SHP77 (cell line): ENCODE measurements at regions not wholly inside any gene's neighbourhood (a gene's known extent, or its start where the extent isn't known, plus 50 kb on each side); places are given as distances from the start of the nearest gene placed in this dataset.
A peak's percentile ranks its signal among the peaks of the same experiment; 100 is the strongest.

Source experiments
- DNase-seq, 2 experiments: peaks; one replicate each; lab custom pipeline; 2025; lab: John Stamatoyannopoulos, UW

DNA sequence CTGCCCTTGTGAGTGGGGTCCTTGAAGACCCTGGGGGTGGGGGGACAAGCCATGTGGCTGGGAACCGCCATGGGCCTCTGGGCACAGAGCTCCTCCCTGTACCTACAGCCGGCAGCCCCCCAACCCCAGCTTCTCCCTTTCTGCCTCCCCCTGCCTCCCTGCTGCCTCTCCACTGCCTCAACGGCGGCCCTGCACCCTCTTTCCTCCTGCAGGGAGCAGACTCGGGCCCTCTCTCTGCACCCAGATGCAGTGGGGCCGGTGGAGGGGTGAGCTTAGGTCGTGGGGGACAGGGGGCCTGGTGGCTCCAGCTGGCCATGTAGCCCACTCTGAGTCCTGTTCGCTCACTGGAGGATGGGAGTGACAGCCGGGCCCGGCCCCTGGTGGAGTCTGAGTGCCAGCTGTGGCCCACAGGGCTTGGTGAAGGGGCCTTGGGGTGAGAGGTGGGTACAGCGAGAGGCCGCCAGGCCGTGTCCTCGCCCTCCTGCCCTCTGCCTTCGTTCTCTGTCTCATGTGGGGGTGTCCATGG lies 139.3 kb upstream of the COL5A1 start:
- DNase-seq: no peak

DNA sequence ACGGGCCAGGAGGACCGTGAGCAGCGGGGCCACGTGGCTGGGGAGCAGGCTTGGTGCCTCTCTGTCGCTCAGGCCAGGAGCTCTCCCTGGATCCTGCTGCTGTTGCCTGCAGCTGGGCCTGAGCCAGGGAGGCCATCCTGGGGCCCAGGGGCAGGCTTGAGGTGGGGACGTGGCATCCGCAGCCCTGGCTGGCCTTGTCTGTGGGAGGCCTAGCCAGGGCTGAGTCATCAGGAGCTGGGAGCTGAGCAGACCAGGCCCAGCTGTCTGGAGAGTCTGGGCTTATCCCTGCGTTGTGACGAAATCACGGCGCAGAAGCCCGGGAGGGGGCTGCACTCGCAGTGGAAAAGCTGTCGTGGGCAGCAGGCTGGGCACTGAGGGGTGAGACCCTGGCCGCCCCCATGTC lies 138.8 kb upstream of the COL5A1 start:
- DNase-seq: peak in 1 of 2 experiments; percentile 24

DNA sequence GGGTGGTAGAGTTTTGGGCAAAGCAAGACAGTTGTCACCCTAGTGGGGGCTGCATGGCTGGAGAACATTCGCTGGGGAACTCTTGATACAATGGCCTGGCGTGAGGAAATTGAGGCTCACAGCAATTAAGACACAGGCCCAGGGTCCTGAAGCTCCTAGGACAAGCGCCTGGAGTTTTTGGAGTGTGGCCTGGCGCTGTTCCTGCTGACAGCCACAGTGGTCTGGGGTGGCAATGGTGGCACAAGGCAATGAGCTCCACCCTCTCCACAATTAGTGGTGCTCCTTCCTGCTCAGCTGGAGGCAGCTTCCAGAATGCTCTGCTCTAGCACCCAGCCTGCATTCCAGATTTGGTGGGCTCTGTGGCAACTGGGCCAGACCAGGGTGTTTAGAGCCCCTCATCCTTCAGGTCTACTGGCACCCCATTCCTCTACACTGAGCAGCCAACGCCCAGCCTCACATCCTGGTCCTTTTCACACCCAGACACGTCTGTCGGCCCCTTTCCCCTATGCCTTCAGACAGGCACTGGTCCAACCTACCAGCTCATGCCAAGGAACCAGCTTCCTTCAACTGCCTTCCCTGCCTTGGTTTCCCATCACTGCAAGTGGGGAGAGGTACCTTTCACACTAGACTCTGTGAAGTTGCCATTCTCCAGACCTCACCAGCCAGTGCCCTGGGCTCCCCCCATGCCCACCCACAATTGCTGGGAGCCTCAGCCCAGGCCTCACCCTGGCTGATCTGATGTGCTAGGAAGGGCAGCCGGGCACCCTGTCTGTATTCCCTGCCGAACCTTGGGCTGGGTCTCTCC lies 138.1 kb upstream of the COL5A1 start:
- no peak for DNase-seq

DNA sequence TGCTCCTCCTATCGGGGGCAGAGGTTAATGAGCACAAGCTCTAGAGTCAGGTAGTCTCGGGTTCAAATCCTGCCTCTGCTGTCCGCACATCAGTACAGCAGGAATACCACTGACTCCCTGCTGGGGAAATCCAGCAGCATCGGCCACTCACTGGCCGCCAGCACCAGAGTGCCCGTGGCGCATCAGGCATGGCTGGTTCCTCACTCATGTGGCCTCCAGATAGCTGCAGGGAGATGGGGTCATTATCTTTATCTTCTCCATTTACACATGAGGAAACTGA lies 137.6 kb upstream of the COL5A1 start:
- no peak for DNase-seq

DNA sequence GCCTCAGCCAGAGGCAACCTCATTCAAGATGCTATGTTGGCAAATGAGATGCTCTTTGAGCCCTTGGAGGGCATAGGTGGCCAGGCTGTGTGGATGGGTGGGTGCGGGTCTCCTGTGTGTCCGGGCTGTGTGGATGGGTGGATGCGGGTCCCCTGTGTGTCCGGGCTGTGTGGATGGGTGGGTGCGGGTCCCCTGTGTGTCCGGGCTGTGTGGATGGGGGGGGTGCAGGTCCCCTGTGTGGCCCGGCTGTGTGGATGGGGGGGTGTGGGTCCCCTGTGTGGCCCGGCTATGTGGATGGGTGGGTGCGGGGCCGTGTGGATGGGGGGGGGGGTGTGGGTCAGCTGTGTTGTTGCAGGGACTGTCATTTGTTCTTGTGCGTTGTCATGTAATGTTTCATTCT lies 136.6 kb upstream of the COL5A1 start:
- no peak for DNase-seq

DNA sequence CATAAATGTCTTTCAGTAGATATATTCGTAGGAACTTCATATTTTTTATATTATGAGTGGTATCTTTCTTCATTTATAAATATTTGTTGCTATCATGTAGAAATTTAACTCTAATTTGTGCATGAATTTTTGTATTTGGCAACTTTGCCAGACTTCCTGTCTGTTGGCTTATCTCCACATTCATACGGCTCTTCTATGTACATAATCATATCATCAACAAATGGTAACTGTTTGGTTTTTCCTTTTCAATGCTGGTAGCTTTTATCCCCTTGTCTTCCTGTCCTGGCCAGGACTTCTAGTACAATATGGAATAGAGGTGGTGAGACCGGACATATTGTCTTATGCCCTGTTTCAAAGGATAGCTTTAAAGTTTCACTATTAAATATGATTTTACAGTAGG lies 132.3 kb upstream of the COL5A1 start:
- DNase-seq: no peak

DNA sequence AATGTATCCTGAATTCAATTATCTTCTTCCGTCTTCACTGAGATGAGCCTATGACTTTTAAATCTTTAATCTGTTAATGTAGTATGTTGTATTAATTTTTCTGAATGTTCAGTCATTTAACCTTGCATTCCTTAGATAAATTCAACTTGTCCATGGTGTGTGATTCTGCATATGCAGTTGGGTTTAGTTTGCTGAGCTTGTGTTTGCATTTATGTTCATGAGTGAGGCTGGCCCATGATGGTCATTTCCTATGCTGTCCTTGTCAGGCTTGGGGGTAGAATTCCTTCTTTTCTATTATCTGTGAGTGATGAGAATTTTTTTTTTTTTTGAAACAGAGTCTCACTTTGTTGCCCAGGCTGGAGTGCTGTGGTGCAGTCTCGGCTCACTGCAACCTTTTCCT lies 131.8 kb upstream of the COL5A1 start:
- no peak for DNase-seq

DNA sequence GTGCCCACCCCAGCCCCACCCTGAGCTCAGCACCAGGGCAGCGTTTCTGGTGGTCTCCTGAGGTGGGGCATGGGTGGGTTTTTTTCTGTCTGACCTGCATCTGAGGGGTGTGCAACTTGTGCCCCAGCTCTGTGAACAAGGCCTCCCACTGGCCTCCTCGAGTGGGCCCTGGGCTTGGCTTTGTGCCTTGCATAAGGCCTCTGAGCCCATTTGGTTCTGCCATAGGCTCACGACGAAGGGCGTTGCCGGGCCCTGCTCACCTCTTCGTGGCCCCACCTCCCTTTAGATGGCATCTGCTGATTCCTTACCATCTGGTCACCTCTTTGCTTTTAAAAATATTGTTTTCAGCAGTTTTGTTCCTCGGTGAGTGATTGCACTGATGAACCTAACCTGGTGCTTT lies 127.1 kb upstream of the COL5A1 start:
- no peak for DNase-seq

DNA sequence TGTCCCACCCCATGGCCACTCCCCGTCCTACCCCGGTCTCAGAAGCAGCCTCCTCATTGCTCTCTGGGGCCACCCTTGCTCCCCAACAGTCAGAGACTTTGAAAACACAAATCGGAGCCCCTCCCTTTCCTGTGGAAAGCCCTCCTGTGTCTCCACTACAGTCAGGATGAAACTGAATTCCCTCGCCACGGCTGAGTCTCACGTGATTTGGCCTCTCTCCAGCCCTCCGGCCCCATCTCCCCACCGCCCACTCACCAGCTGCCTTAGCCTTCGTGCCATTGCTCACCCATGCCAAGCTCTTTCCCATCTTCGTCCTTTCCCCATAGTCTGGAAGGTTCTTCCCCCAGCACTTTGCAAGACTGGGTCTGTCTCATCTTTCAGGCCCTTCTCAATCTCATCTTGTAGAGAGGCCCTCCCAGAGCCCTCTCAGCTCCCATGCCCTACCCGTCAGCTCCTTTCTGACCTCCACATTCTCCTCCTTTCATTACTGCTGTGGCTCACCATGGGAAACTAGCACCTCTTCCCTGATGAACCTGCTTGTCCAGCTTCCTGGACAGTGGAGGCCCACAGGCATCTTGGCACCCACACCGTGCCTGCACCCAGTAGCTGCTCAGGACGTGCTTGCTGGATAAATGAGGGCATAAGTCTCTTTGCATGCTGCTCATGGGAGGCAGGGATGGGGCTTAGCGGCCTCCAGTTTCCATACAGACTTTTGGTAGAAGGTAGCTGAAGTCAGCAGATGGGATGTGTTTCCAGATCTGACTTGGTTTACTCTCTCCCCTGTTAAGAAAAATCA lies 126.4 kb upstream of the COL5A1 start:
- no peak for DNase-seq

DNA sequence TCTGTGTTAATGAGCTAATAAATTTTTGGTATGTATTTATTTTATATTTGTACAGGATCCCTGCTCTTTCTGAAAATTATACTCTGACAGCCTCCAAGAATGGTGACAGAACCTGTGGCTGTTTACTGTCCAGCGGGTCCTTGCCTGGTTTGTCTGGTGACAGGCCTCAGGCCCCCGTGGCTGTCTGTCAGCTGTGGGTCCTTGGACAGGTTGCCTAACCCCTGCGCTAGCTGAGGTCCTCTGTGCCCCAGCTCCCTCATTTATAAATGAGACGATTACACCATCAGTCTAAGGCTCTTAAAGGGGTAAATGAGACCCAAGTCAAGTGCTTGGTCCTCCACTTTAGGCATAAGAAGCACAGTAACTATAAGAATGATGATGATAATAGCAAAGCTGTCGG lies 125.1 kb upstream of the COL5A1 start:
- DNase-seq: no peak

DNA sequence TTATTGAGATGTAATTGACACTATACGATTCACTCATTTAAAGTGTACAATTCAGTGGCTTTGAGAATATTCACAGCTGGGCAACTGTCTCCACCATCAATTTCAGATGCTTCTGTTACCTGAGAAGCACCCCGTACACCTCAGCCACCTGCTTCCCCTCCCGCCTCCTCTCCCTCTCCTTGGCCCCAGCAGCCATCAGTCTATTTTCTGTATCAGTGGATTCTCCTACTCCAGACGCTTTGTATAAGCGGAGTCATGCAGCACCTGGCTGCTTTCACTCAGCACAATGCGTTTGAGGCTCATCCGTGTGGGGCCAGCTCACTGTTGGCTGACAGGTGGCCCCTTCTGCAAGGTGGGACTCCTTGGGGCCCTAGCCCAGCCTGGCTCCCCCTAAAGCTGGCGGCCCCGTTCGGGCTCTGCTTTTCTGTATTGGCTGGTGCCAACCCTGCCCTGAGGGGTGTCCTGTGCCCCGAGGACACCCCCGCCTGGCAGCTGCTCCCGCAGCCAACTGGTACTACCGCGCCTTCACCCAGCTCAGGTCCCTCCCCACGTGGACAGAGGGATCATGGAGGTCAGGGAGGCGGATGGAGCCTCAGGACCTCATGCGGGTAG lies 124.4 kb upstream of the COL5A1 start:
- no peak for DNase-seq

DNA sequence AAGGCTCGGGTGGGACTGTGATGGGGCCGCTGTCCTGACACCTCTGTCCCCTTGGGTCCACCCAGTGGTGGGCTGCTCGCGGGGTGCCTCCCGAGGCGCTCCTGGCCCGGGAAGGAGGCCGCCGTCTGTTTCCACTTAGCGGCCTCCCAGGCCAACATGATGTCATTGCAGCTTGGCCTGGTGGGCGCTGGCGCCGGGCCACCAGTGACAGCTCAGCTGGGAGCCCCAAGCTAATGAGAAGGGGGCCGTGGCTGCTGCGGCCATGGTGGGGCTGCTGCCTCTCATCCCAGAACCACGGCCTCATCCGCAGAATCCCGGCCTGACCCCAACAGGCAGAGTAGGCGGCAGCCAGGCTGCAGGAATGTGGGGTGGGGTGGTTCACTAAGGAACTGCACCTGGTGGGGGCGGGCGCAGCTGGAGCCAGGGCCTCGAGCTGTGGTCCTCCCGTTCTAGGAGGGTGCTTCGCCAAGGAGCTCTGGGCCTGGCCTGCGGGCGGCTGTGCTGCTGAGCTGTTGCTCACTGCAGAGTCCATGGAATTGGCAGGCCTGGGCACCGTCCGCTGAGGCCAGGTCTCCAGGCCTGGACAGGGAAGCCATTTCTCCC lies 123.5 kb upstream of the COL5A1 start:
- no peak for DNase-seq

DNA sequence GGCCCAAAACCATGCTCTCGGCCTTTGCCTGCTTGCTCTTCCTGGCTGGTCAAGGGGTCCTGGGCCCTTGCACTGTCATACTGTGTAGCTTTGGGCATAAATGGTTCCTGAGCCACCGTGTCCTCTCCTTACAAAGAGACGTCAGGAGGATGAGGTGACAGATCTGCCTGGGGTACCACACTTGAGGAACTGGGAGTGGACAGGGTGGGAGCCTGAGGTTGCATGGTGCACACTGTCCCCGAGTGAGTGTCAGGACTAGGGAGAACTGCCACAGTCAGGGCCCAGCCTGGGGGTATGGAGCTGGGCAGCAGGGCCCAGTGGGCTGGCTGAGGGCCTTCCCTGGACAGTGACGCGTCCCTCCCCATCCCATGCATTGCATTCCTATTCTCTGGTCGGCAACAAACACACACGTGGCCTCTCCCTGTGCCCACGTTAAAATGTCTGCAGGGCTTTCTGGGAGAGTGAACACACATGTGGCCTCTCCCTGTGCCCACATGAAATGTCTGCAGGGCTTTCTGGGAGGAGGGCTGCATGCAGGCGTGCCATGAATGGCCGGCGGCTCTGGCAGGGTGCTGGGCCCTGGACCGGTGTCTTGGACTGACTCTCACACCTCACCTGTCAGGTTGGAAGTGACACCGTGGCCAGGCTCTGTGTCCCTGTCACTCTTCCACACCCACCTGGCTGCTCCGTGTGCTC lies 122.1 kb upstream of the COL5A1 start:
- DNase-seq: no peak

DNA sequence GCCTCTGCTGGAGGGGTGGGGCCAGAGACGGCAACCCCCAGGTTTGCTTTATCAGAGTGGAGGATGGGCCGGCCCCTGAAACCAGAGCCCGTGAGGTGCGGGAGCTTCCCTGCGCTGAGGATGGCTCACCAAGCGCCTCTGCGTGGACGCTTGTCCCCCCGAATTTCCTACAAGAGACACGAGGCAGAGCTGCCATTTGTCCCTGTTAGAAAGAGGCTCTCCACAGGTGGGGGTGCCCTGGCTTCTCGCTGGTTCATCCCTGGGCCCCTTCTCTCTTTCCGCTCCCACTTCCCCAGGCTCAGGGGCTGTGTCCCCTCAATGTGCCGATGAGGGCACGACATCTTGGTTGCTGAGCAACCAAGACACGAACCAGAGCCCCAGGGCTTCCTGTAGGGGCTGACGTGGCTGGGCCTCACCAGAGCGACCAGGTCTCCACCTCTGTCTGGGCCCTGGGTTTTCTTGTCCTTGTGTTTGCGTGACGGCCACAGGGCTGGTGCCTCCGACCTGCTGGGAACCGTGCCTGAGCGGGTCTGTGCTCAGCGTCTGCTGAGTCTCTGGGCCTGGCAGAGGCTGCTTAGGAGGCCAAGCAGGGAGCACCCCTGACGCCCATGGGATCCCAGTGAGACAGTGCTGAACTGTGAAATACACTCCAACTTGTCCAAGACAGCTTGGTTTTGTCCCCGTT lies 119.6 kb upstream of the COL5A1 start:
- no peak for DNase-seq

DNA sequence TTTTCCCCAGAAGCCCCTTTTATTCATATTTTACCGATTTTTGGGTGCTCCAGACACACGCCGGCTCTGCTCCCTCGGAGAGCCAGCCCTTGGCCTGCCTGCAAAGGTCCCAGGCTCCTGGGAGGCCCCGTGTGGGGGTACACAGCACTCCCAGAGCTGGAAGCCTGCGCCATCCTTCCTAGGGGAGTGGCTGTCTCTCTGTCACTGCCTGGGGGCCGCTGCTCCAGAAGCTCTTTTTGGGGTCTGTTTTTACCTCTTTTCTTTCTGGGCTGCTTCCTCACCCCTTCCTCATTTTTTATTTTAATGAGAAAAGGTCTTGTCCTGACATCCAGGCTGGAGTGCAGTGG lies 119.1 kb upstream of the COL5A1 start:
- DNase-seq: no peak

DNA sequence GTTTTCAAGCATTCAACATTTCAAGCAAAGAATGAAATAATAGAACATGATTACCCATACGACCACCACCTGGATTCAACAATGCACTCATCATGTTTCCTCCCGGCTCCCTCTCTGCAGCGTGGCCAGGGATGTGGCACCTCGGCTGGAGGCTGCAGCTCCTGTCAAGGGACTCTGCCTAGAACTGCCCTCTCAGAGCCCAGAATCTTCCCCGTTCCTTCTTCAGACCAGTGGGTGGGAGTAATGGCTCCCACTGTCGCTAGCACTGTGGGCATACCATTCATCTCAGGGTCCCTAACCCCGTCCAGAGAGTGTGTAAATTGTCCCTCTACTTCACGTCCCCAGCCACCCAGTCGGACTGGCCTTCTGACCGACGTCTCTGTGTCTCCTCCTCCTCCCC lies 118.6 kb upstream of the COL5A1 start:
- DNase-seq: no peak

DNA sequence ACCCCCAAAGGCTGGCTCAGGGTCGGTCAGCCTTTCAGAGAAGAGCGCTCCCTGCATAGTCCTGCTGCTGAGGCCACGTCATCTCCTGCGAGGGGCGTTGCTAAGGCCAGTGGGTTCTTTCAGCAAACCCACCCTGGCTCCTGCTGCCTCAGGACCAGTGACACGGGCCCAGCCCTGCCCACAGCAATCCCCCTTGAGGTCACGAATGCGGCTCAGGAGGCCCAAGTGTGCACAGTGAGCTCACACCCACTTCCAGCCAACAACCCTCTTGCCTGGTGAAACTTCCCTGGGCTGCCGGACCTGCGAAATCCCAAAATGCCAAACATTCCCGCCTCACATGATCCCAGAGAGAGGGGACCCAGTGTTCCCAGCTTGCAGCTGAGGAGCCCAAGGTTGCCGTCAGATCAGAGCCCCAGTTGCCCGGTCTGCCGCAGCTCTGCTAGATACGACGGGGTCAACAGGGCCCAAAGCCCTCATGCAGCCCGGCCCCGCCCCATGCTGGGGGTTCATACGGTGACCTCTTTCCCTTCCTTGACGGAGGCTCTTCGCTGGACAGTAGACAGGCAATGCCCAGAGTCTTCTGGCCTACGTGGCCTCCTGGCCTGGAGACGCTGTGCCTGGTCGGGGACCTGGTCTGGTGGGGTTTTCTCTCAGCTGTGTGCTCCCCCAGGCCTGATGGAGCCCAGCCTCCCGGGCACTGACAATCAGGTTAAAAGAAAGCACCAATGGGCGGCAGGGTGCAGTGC lies 116.4 kb upstream of the COL5A1 start:
- no peak for DNase-seq

DNA sequence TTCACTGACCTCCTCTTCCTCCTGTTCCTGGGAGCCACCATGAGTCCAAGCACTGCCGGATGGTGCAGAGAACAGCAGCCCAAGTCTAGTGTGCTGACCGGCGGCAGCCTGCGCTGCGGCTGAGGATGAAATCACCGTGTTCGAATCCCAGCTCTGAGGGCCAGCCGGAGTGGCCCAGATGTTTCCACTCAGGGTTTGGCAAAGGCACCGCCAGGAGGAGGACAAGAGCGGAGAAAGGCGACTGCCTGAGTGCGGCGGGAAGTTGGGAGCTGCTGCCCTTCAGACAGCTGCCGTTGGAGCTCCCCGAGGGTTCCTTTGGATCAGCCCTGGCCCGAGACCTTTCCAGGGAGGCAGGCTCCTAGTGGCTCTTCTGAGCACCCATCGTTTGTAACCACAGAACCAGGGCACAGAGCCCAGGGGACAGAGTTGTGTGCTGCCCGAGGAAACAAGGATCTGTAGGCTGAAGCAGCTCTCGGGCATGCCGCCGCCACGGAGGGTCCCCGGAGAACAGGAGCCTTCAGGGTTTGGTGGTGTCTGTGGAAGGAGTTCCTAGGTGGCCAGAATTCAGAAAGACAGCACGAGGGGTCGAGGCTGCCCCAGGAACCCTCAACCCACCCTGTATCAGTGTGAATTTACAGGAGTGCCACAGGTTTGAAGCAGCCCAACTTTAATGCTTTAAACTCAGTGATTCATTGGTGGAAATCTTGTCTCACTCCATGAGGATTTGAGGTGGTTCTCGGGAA lies 115.6 kb upstream of the COL5A1 start:
- DNase-seq: no peak

DNA sequence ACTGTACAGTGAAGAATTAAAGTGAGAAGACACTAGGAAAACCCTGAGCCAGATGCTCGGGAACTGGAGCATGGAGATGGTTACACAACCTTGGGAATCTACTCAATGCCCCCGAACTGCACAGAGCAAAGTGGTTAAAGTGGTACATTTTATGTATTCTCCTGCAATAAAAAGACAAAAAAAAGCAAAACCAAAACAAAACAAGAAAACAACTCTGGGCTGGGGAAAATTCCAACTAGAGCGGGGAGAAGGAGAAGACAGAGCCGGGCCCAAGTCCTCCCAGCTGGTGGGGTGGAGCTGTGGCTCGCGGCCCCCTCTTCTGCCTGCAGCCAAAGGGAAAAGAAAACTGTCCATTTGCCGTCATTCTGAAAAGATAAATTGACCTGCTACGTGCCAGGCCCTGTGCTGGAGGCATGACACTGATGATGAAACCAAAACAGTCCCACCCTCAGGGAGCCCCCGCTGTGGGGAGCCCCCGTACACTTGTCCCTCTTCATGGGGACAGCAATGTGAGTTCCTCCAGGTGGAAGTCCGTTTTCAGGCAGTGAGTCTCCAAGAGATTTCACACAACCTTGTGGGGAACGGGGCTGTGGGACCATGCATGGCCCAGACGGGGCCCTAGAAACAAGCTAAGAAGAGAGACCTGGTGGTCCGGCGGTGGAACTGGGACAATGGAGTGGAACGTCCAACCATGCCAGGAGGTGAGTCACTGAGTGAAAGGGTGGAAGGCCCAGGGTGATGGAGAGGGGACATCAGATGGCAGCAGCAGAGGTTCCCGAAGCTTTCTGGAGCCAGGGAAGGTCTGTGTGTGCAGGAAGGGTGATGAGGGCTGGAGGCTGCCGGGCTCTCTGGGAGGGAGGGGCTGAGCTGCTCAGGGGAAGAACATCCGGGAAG lies 114.8 kb upstream of the COL5A1 start:
- no peak for DNase-seq
